Neural cell (in vitro differentiated cells): ENCODE measurements at regions not wholly inside any gene's neighbourhood (a gene's known extent, or its start where the extent isn't known, plus 50 kb on each side); places are given as distances from the start of the nearest gene placed in this dataset.
"Not testable (repeated sequence)": the region's sequence is repeated elsewhere in the genome, so short reads cannot be mapped to it uniquely, and the experiment has no call there.

ENCODE experiments used
- H2AFZ ChIP-seq: fragments of 200-600, 300-800 bp; sonication (generic), shearing (Covaris generic); 2 replicates; pipeline ENCODE4 v1.6.0; 2014; ENCODE audit warnings: low read depth, mild to moderate bottlenecking, antibody characterized with exemption, low read length, moderate library complexity
- H3F3A ChIP-seq: fragments of 200-600 bp; shearing (Covaris generic); 2 replicates; pipeline ENCODE4 v1.6.1; 2016; ENCODE audit warnings: mild to moderate bottlenecking, moderate library complexity, mixed read lengths, antibody characterized with exemption, low read length; ENCODE audit not compliant: insufficient read depth, poor library complexity, severe bottlenecking
- H3K27ac ChIP-seq: fragments of 200-600, 300-800 bp; sonication (generic), shearing (Covaris generic); 2 replicates; pipeline ENCODE4 v1.5.1; 2014; ENCODE audit warnings: mild to moderate bottlenecking, low read length, moderate library complexity
- H3K27me3 ChIP-seq: fragments of 300-800, 200-600 bp; sonication (generic), shearing (Covaris generic); 2 replicates; pipeline ENCODE4 v1.6.0; 2014; ENCODE audit warnings: mild to moderate bottlenecking, low read depth, low read length, moderate library complexity; ENCODE audit not compliant: insufficient read depth
- H3K36me3 ChIP-seq: fragments of 300-800, 200-600 bp; sonication (generic), shearing (Covaris generic); 2 replicates; pipeline ENCODE4 v1.5.1; 2014; ENCODE audit warnings: mild to moderate bottlenecking, antibody characterized with exemption, low read length, moderate library complexity; ENCODE audit not compliant: insufficient read depth
- H3K4me2 ChIP-seq: fragments of 300-800, 200-600 bp; sonication (generic), shearing (Covaris generic); 2 replicates; pipeline ENCODE4 v1.6.0; 2014; ENCODE audit warnings: mild to moderate bottlenecking, low read length
- H3K4me3 ChIP-seq: fragments of 300-800, 200-600 bp; sonication (generic), shearing (Covaris generic); 2 replicates; pipeline ENCODE4 v1.5.1; 2014; ENCODE audit warnings: mild to moderate bottlenecking, low read length, moderate library complexity
- H3K79me2 ChIP-seq: fragments of 200-600 bp; shearing (Covaris generic); replicated peaks from 2 replicates; pipeline ENCODE4 v1.6.0; 2014; ENCODE audit warnings: mild to moderate bottlenecking, low read length, moderate library complexity; ENCODE audit not compliant: insufficient read depth
- H3K9ac ChIP-seq: fragments of 300-800, 200-600 bp; sonication (generic), shearing (Covaris generic); 2 replicates; pipeline ENCODE4 v1.6.1; 2016; ENCODE audit warnings: mild to moderate bottlenecking, low read length, mixed read lengths
- H3K9me2 ChIP-seq: fragments of 200-600 bp; shearing (Covaris generic); 2 replicates; pipeline ENCODE4 v1.6.1; 2016; ENCODE audit warnings: mild to moderate bottlenecking, low read length, mixed read lengths; ENCODE audit not compliant: insufficient read depth
- H3K9me3 ChIP-seq: fragments of 200-600, 300-800 bp; sonication (generic), shearing (Covaris generic); 2 replicates; pipeline ENCODE4 v1.6.1; 2016; ENCODE audit warnings: mild to moderate bottlenecking, mixed run types, low read length, moderate library complexity, mixed read lengths
- H4K20me1 ChIP-seq: fragments of 200-600 bp; shearing (Covaris generic); 2 replicates; pipeline ENCODE4 v1.6.1; 2016; ENCODE audit warnings: mild to moderate bottlenecking, mixed run types; ENCODE audit not compliant: insufficient read depth
- EP300 ChIP-seq: fragments of 450-650 bp; conservative IDR thresholded peaks from 2 replicates; pipeline ENCODE4 v1.6.1; 2014; ENCODE audit warnings: antibody characterized with exemption, mild to moderate bottlenecking, moderate library complexity; ENCODE audit not compliant: poor library complexity, severe bottlenecking
- EZH2 ChIP-seq: fragments of 200-600, 300-800 bp; shearing (Covaris generic), sonication (generic); IDR thresholded peaks from 2 replicates; pipeline ENCODE4 v1.6.1; 2014; ENCODE audit warnings: antibody characterized with exemption, low read length, borderline replicate concordance, mild to moderate bottlenecking; ENCODE audit not compliant: insufficient read depth, poor library complexity, severe bottlenecking
- MXI1 ChIP-seq: fragments of 450-650 bp; conservative IDR thresholded peaks from 2 replicates; pipeline ENCODE4 v1.6.1; 2014; ENCODE audit warnings: antibody characterized with exemption, mild to moderate bottlenecking; ENCODE audit not compliant: poor library complexity, severe bottlenecking
- POLR2AphosphoS5 ChIP-seq: IDR thresholded peaks from 2 replicates; pipeline ENCODE4 v1.6.1; 2012
- RAD21 ChIP-seq: fragments of 450-650 bp; conservative IDR thresholded peaks from 2 replicates; pipeline ENCODE4 v1.6.1; 2014; ENCODE audit warnings: antibody characterized with exemption, mild to moderate bottlenecking, moderate library complexity
- SMC3 ChIP-seq: fragments of 450-650 bp; conservative IDR thresholded peaks from 2 replicates; pipeline ENCODE4 v1.6.1; 2014; ENCODE audit warnings: antibody characterized with exemption, mild to moderate bottlenecking, moderate library complexity; ENCODE audit not compliant: poor library complexity
- TAF1 ChIP-seq: IDR thresholded peaks from 2 replicates; pipeline ENCODE4 v1.6.1; 2012; ENCODE audit warnings: low read depth
- TF ChIP-seq, protein P1 (sequence below): fragments of 450-650 bp; IDR thresholded peaks from 2 replicates; pipeline ENCODE4 v1.5.1; 2014; ENCODE audit warnings: antibody characterized with exemption, mild to moderate bottlenecking, moderate library complexity; ENCODE audit not compliant: poor library complexity, severe bottlenecking
- TF ChIP-seq, protein P2 (sequence below): IDR thresholded peaks from 2 replicates; pipeline ENCODE4 v1.6.1; 2012; ENCODE audit warnings: borderline replicate concordance

DNA sequence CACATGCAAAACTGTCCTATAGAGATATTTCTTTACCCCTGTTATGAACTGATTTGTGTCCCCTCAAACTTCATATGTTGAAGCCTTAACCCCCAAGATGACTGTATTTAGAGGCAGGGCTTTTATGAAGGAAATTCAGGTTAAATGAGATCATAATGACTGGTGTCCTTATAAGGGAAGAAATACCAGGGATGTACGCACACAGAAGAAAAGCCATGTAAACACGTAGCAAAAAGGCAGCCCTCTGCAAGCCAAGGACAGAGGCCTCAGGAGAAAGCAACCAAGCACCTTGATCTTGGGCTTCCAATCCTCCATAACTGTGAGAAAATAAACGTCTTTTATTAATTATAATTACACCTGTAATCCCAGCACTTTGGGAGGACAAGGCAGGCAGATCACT lies 101.3 kb upstream of the NDUFV2 start:
- peaks cover 4% of the 10 kb centered on the region for H3K9me3 ChIP-seq
- H3F3A ChIP-seq: no peaks in the 10 kb centered on the region
- H2AFZ ChIP-seq: no peak overlapping the region
- no peak overlapping the region for H3K9ac ChIP-seq
- H3K27ac ChIP-seq: peak overlapping the region; percentile 80
- H3K9me2 ChIP-seq: no peaks in the 10 kb centered on the region
- H3K36me3 ChIP-seq: no peaks in the 10 kb centered on the region
- H4K20me1 ChIP-seq: no peaks in the 10 kb centered on the region
- TF ChIP-seq EZH2 (no peak), EP300 (no peak), POLR2AphosphoS5 (no peak), MXI1 (no peak), TAF1 (no peak), RAD21 (no peak), SMC3 (no peak)
- TF ChIP-seq, protein P1, sequence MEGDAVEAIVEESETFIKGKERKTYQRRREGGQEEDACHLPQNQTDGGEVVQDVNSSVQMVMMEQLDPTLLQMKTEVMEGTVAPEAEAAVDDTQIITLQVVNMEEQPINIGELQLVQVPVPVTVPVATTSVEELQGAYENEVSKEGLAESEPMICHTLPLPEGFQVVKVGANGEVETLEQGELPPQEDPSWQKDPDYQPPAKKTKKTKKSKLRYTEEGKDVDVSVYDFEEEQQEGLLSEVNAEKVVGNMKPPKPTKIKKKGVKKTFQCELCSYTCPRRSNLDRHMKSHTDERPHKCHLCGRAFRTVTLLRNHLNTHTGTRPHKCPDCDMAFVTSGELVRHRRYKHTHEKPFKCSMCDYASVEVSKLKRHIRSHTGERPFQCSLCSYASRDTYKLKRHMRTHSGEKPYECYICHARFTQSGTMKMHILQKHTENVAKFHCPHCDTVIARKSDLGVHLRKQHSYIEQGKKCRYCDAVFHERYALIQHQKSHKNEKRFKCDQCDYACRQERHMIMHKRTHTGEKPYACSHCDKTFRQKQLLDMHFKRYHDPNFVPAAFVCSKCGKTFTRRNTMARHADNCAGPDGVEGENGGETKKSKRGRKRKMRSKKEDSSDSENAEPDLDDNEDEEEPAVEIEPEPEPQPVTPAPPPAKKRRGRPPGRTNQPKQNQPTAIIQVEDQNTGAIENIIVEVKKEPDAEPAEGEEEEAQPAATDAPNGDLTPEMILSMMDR: no peak
- TF ChIP-seq, protein P2, sequence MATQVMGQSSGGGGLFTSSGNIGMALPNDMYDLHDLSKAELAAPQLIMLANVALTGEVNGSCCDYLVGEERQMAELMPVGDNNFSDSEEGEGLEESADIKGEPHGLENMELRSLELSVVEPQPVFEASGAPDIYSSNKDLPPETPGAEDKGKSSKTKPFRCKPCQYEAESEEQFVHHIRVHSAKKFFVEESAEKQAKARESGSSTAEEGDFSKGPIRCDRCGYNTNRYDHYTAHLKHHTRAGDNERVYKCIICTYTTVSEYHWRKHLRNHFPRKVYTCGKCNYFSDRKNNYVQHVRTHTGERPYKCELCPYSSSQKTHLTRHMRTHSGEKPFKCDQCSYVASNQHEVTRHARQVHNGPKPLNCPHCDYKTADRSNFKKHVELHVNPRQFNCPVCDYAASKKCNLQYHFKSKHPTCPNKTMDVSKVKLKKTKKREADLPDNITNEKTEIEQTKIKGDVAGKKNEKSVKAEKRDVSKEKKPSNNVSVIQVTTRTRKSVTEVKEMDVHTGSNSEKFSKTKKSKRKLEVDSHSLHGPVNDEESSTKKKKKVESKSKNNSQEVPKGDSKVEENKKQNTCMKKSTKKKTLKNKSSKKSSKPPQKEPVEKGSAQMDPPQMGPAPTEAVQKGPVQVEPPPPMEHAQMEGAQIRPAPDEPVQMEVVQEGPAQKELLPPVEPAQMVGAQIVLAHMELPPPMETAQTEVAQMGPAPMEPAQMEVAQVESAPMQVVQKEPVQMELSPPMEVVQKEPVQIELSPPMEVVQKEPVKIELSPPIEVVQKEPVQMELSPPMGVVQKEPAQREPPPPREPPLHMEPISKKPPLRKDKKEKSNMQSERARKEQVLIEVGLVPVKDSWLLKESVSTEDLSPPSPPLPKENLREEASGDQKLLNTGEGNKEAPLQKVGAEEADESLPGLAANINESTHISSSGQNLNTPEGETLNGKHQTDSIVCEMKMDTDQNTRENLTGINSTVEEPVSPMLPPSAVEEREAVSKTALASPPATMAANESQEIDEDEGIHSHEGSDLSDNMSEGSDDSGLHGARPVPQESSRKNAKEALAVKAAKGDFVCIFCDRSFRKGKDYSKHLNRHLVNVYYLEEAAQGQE: no peak
- H3K4me2 ChIP-seq: no peak overlapping the region
- H3K4me3 ChIP-seq: no peak overlapping the region
- H3K27me3 ChIP-seq: no peaks in the 10 kb centered on the region
- no peaks in the 10 kb centered on the region for H3K79me2 ChIP-seq

DNA sequence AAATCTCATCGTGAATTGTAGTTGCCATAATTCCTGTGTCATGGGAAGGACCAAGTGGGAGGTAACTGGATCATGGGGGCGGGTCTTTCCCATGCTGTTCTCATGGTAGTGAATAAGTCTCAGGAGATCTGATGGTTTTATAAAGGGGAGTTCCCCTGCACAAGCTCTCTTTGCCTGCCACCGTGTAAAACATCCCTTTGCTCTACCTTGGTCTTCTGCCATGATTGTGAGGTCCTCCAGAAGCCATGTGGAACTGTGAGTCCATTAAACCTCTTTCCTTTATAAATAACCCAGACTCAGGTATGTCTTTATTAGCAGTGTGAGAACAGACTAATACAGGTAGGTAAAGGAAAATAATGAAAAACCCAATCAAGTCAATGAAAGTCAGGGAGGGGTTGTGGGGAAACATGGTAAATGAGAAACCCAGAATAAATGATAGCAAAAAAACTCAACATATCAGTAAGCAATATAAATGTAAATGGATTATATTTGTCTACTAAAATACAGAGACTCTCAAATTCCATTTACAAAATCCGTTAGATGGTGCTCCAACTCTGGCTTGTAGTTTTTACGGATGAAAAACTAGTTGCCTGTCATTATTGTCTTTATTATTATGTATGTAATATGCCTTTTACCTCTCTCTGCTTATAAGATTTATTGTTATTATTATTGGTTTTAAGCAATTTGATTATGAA lies 98.9 kb upstream of the NDUFV2 start:
- Histone ChIP-seq H3K27ac (no peak overlapping the region), H3F3A (no peaks in the 10 kb centered on the region), H3K27me3 (no peaks in the 10 kb centered on the region), H2AFZ (no peak overlapping the region), H3K9me3 (no peaks in the 10 kb centered on the region), H3K79me2 (no peaks in the 10 kb centered on the region), H3K4me2 (no peak overlapping the region), H3K36me3 (no peaks in the 10 kb centered on the region), H3K9me2 (no peaks in the 10 kb centered on the region), H3K4me3 (no peak overlapping the region), H4K20me1 (no peaks in the 10 kb centered on the region), H3K9ac (no peak overlapping the region)
- TF ChIP-seq, protein P2: no peak
- TF ChIP-seq, protein P1: no peak
- no peak for TF ChIP-seq TAF1
- TF ChIP-seq EP300: no peak
- no peak for TF ChIP-seq SMC3
- no peak for TF ChIP-seq RAD21
- no peak for TF ChIP-seq EZH2
- no peak for TF ChIP-seq POLR2AphosphoS5
- no peak for TF ChIP-seq MXI1

DNA sequence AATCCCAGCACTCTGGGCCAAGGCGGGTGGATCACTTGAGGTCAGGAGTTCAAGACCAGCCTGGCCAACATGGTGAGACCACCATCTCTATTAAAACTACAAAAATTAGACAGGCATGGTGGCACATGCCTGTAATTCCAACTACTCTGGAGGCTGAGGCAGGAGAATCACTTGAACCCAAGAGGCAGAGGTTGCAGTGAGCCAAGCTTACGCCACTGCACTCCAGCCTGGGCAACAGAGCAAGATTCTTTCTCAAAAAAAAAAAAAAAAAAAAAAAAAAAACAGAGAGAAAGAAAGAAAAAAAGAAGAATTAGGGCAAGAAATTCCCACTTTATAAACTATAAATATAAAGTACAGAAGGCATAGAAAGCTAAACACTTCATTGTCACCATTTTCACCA lies 98.2 kb upstream of the NDUFV2 start:
- not testable (repeated sequence) for H3K9me3 ChIP-seq, H3K79me2 ChIP-seq, H3K36me3 ChIP-seq, H3K9me2 ChIP-seq, H3K27me3 ChIP-seq, H3K27ac ChIP-seq, H2AFZ ChIP-seq, H3F3A ChIP-seq, H3K4me3 ChIP-seq, H4K20me1 ChIP-seq, H3K9ac ChIP-seq, H3K4me2 ChIP-seq
